HepG2 (cell line): ENCODE measurements at regions not wholly inside any gene's neighbourhood (a gene's known extent, or its start where the extent isn't known, plus 50 kb on each side); places are given as distances from the start of the nearest gene placed in this dataset.

Experiments used
- ATAC-seq: fragments of 200-7000 bp; cut with Tn5 transposase; 3 replicates; pipeline ENCODE4 v1.9.1; 2020; ENCODE audit warnings: mild to moderate bottlenecking, moderate library complexity
- BruUV-seq: library from RNA; stranded (reverse); fragments of 400-500 nt; replicated peaks from 2 replicates; lab custom pipeline; 2021; lab: Mats Ljungman, UMichigan
- CTCF ChIA-PET: fragments of 300-600 bp; formaldehyde crosslinking; extraction: SDS; loops from one replicate; lab custom pipeline; 2021; ENCODE audit warnings: low total read pairs, inconsistent platforms, low intra/inter-chr PET ratio; lab: Yijun Ruan, JAX
- POLR2A ChIA-PET: fragments of 350-600 bp; sonication (Branson Sonifier 250); formaldehyde crosslinking; loops from one replicate; lab custom pipeline; 2020; ENCODE audit warnings: antibody characterized with exemption, inconsistent platforms; lab: Yijun Ruan, JAX
- DNase-seq: peaks from one replicate; pipeline ENCODE4 v3.0.0-alpha.2; 2015; ENCODE audit warnings: low spot score
- FAIRE-seq: peaks from 3 replicates; lab custom pipeline; 2011; peaks lifted over from hg19 to GRCh38; lab: Jason Lieb, UNC
- H2AFZ ChIP-seq: one replicate; pipeline ENCODE4 v1.6.1; 2011; ENCODE audit warnings: low read length, inconsistent platforms
- H3K27ac ChIP-seq: fragments of 300-600 bp; 3 replicates; pipeline ENCODE4 v1.8.0; 2011; ENCODE audit warnings: mixed run types, mild to moderate bottlenecking, mixed read lengths, low read length, inconsistent platforms; ENCODE audit not compliant: insufficient read depth; ENCODE audit errors: extremely low read length
- H3K27me3 ChIP-seq, 2 experiments: fragments of 200-600 bp in 1 of 2; 2 replicates in 1 of 2; 3 replicates in 1 of 2; pipeline versions ENCODE4 v1.6.0 to v1.8.0; 2011; ENCODE audit warnings: low read length in 2 of 2, mild to moderate bottlenecking in 2 of 2, moderate library complexity in 2 of 2, inconsistent platforms in 1 of 2; ENCODE audit not compliant: insufficient read depth in 2 of 2, control insufficient read depth in 1 of 2
- H3K36me3 ChIP-seq, 2 experiments: fragments of 200-600 bp in 1 of 2; replicated peaks in 1 of 2; 2 replicates in 1 of 2; 3 replicates in 1 of 2; pipeline versions ENCODE4 v1.5.1 to v1.8.0; 2011; ENCODE audit warnings: low read length in 2 of 2, inconsistent platforms in 1 of 2; ENCODE audit not compliant: insufficient read depth in 2 of 2, control insufficient read depth in 1 of 2
- H3K4me1 ChIP-seq: 2 replicates; pipeline ENCODE4 v1.5.1; 2012; ENCODE audit warnings: low read length, inconsistent platforms; ENCODE audit not compliant: insufficient read depth
- H3K4me2 ChIP-seq: 2 replicates; pipeline ENCODE4 v1.6.0; 2011; ENCODE audit warnings: low read depth, low read length, inconsistent platforms
- H3K4me3 ChIP-seq, 3 experiments: fragments of 200-600 bp in 1 of 3; sonication (generic), shearing (Covaris generic) in 1 of 3; replicated peaks in 1 of 3; 2 replicates each; pipeline ENCODE4 v1.5.1; 2011 to 2016; ENCODE audit warnings: low read length in 3 of 3, inconsistent platforms in 2 of 3, low read depth in 2 of 3, mild to moderate bottlenecking in 2 of 3, control low read depth in 1 of 3, mixed read lengths in 1 of 3; ENCODE audit not compliant: insufficient read depth in 1 of 3
- H3K79me2 ChIP-seq: one replicate; pipeline ENCODE4 v1.6.1; 2011; ENCODE audit warnings: low read length, inconsistent platforms; ENCODE audit not compliant: insufficient read depth
- H3K9ac ChIP-seq: 2 replicates; pipeline ENCODE4 v1.6.0; 2011; ENCODE audit warnings: mild to moderate bottlenecking, low read depth, low read length, inconsistent platforms; ENCODE audit not compliant: insufficient read depth
- H3K9me3 ChIP-seq: 2 replicates; pipeline ENCODE4 v1.5.1; 2012; ENCODE audit warnings: mild to moderate bottlenecking, low read length
- H4K20me1 ChIP-seq: 2 replicates; pipeline ENCODE4 v1.6.0; 2011; ENCODE audit warnings: inconsistent platforms, mild to moderate bottlenecking, low read length, moderate library complexity; ENCODE audit not compliant: insufficient read depth
- DRAP1 ChIP-seq: IDR thresholded peaks from 2 replicates; pipeline ENCODE4 v1.6.1; 2016; ENCODE audit warnings: missing genetic modification reagents, missing compliant biosample characterization
- GABPB1 ChIP-seq: IDR thresholded peaks from 2 replicates; pipeline ENCODE4 v1.6.1; 2016; ENCODE audit warnings: mild to moderate bottlenecking, missing genetic modification reagents, moderate library complexity, missing compliant biosample characterization
- GTF2F1 ChIP-seq: fragments of 150-350 bp; IDR thresholded peaks from 2 replicates; pipeline ENCODE4 v1.6.1; 2014; ENCODE audit warnings: low read length
- KMT2A ChIP-seq: sonication (generic); formaldehyde crosslinking; IDR thresholded peaks from 2 replicates; pipeline ENCODE4 v1.4.0; 2020; ENCODE audit warnings: missing genetic modification reagents
- LCORL ChIP-seq, 2 experiments: fragments of 450-650 bp in 1 of 2; sonication (generic) in 1 of 2; formaldehyde crosslinking in 1 of 2; IDR thresholded peaks; 2 replicates each; pipeline versions ENCODE4 v1.5.0 to v1.6.1; 2017 to 2020; ENCODE audit warnings: antibody characterized with exemption in 1 of 2, missing genetic modification reagents in 1 of 2
- THAP11 ChIP-seq: IDR thresholded peaks from 2 replicates; pipeline ENCODE4 v1.6.1; 2016; ENCODE audit warnings: missing biosample characterization, missing genetic modification reagents
- TP53 ChIP-seq: sonication (generic); formaldehyde crosslinking; conservative IDR thresholded peaks from 2 replicates; pipeline ENCODE4 v1.4.0; 2020; ENCODE audit warnings: missing genetic modification reagents
- ZFY ChIP-seq: sonication (generic); formaldehyde crosslinking; IDR thresholded peaks from 2 replicates; pipeline ENCODE4 v1.4.0; 2020; ENCODE audit warnings: missing genetic modification reagents
- ZNF430 ChIP-seq: sonication (generic); formaldehyde crosslinking; IDR thresholded peaks from 2 replicates; pipeline ENCODE4 v1.9.0; 2021; ENCODE audit warnings: mild to moderate bottlenecking, missing genetic modification reagents
- ZNF530 ChIP-seq: sonication (generic); formaldehyde crosslinking; IDR thresholded peaks from 2 replicates; pipeline ENCODE4 v1.5.0; 2020; ENCODE audit warnings: low read depth, mild to moderate bottlenecking, missing genetic modification reagents
- WGBS: methylation state at CpG from one replicate; pipeline ENCODE4 v1.1.6; 2017; ENCODE audit warnings: low lambda C conversion rate; 5-methylcytosine and 5-hydroxymethylcytosine counted together
- in situ Hi-C: cut with HindIII; loops from 2 replicates; pipeline ENCODE4 v1.10.0; 2017; ENCODE audit warnings: low pct_unique_long_range_greater_than_20kb; ENCODE audit not compliant: extremely low pct_ligation_motif_present
- intact Hi-C: fragments of 100-400 bp; cut with micrococcal nuclease; formaldehyde crosslinking; loops from one replicate; pipeline ENCODE4 v1.10.0; 2022; ENCODE audit not compliant: unreplicated experiment
- TF ChIP-seq, protein P1 (sequence below): sonication (generic); formaldehyde crosslinking; IDR thresholded peaks from 2 replicates; pipeline ENCODE4 v1.5.0; 2020; ENCODE audit warnings: mild to moderate bottlenecking, low read depth, missing genetic modification reagents, borderline replicate concordance

DNA sequence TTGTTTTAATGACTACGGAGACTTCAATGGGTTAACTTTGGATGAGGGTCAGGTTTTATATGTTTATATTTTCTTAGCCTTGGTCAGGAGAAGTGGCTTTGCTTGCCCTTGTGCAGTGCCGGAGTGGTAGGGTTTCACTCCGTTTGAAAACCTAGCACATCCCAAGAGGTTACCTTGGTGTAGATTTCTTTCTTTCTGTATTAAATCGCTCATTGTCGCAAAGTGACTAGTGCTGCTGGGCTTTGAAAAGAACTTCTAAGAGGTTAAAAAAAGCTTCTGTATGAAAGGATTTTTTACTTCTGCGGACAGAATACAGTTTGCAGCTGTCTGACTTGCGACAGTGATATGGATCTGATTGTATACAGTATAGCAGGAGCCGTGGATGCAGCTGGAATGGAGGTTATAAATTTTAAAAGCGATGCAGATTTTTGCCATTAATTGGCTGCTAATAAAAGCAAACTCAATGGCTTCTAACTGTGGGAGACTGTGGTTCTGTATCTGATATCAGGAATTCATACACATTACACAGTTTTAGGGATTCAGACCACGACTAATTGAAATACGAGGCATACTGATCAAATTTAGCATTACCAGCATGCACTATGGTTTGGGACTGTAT is 340.9 kb upstream of the PITX2 start:
- POLR2A ChIA-PET: no interaction called here
- no peaks in the 10 kb centered on the region for H3K27me3 ChIP-seq
- H3K36me3 ChIP-seq: no peaks in the 10 kb centered on the region
- 14% methylated on average over 11 of the region's 11 CpGs for WGBS
- no TSS peak for BruUV-seq
- CTCF ChIA-PET: no interaction called here
- H3K4me1 ChIP-seq: no peaks in the 10 kb centered on the region
- H3K27ac ChIP-seq: no peak overlapping the region
- H3K9ac ChIP-seq: no peak overlapping the region
- no peak overlapping the region for H2AFZ ChIP-seq
- in situ Hi-C loops (no loop called here), intact Hi-C loops (no loop called here)
- H3K4me2 ChIP-seq: no peak overlapping the region
- TF ChIP-seq KMT2A (CRISPR knock-in tag) (no peak), ZFY (CRISPR knock-in tag) (no peak), LCORL (IDR thresholded peaks at IDR 0.05) (no peak), LCORL (CRISPR knock-in tag; IDR thresholded peaks at IDR 0.05) (no peak), GTF2F1 (no peak), THAP11 (CRISPR knock-in tag) (no peak), ZNF530 (CRISPR knock-in tag) (no peak), ZNF430 (CRISPR knock-in tag) (no peak), DRAP1 (no peak), GABPB1 (CRISPR knock-in tag) (no peak), TP53 (CRISPR knock-in tag) (no peak)
- TF ChIP-seq, protein P1, sequence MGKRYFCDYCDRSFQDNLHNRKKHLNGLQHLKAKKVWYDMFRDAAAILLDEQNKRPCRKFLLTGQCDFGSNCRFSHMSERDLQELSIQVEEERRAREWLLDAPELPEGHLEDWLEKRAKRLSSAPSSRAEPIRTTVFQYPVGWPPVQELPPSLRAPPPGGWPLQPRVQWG (CRISPR knock-in tag): no peak
- no peaks in the 10 kb centered on the region for H3K79me2 ChIP-seq
- H4K20me1 ChIP-seq: no peaks in the 10 kb centered on the region
- no peak overlapping the region for H3K4me3 ChIP-seq
- no peak for DNase-seq
- ATAC-seq: no peak
- no peaks in the 10 kb centered on the region for H3K9me3 ChIP-seq
- FAIRE-seq: no peak
